HG03139 (cell line): ENCODE measurements at regions not wholly inside any gene's neighbourhood (a gene's known extent, or its start where the extent isn't known, plus 50 kb on each side); places are given as distances from the start of the nearest gene placed in this dataset.
"Not testable (repeated sequence)": the region's sequence is repeated elsewhere in the genome, so short reads cannot be mapped to it uniquely, and the experiment has no call there.

Experiments used
- ATAC-seq: cut with Tn5 transposase; IDR thresholded peaks from one replicate; pipeline ENCODE4 v1.9.1; 2021; ENCODE audit not compliant: unreplicated experiment

GRCh38 chr6:14510038-14510437, 392.5 kb downstream of the CD83 start:
- ATAC-seq, result no peak

- ATAC-seq, result no peak
Measured at GRCh38 chr6:14511061-14511586, 393.6 kb downstream of the CD83 start.

- ATAC-seq, result no peak
Measured at GRCh38 chr6:14512246-14512645, 394.7 kb downstream of the CD83 start.

GRCh38 chr6:14513496-14514393, 396.2 kb downstream of the CD83 start:
- ATAC-seq, result no peak

- no peak for ATAC-seq
Measured at GRCh38 chr6:14516956-14517355, 399.4 kb downstream of the CD83 start.

GRCh38 chr6:14517516-14518105, 400.0 kb downstream of the CD83 start:
- no peak for ATAC-seq

- no peak for ATAC-seq
Measured at GRCh38 chr6:14518515-14519217, 401.1 kb downstream of the CD83 start.

- ATAC-seq, result no peak
Measured at GRCh38 chr6:14520029-14520428, 402.5 kb downstream of the CD83 start.

- no peak for ATAC-seq
Measured at GRCh38 chr6:14520536-14520935, 403.0 kb downstream of the CD83 start.

- ATAC-seq, result no peak
Measured at GRCh38 chr6:14521141-14521540, 403.6 kb downstream of the CD83 start.

- not testable (repeated sequence) for ATAC-seq
Measured at GRCh38 chr6:14521861-14522260, 404.3 kb downstream of the CD83 start.

- no peak for ATAC-seq
Measured at GRCh38 chr6:14524319-14524718, 406.7 kb downstream of the CD83 start.

GRCh38 chr6:14530385-14530784, 412.8 kb downstream of the CD83 start:
- ATAC-seq, result no peak

- ATAC-seq, result no peak
Measured at GRCh38 chr6:14533446-14533845, 415.9 kb downstream of the CD83 start.

- ATAC-seq, result no peak
Measured at GRCh38 chr6:14537030-14537429, 419.5 kb downstream of the CD83 start.

- no peak for ATAC-seq
Measured at GRCh38 chr6:14540276-14540675, 422.7 kb downstream of the CD83 start.

- ATAC-seq, result no peak
Measured at GRCh38 chr6:14540810-14541540, 423.4 kb downstream of the CD83 start.

- no peak for ATAC-seq
Measured at GRCh38 chr6:14542670-14543366, 425.2 kb downstream of the CD83 start.

GRCh38 chr6:14543971-14544585, 426.5 kb downstream of the CD83 start:
- ATAC-seq, result no peak

GRCh38 chr6:14544666-14545065, 427.1 kb downstream of the CD83 start:
- no peak for ATAC-seq
